NCI-H2227 (cell line): ENCODE measurements at regions not wholly inside any gene's neighbourhood (a gene's known extent, or its start where the extent isn't known, plus 50 kb on each side); places are given as distances from the start of the nearest gene placed in this dataset.
"Not testable (repeated sequence)": the region's sequence is repeated elsewhere in the genome, so short reads cannot be mapped to it uniquely, and the experiment has no call there.

Experiments
- DNase-seq: peaks from one replicate; lab custom pipeline; 2025; ENCODE audit not compliant: unreplicated experiment; lab: John Stamatoyannopoulos, UW

DNA sequence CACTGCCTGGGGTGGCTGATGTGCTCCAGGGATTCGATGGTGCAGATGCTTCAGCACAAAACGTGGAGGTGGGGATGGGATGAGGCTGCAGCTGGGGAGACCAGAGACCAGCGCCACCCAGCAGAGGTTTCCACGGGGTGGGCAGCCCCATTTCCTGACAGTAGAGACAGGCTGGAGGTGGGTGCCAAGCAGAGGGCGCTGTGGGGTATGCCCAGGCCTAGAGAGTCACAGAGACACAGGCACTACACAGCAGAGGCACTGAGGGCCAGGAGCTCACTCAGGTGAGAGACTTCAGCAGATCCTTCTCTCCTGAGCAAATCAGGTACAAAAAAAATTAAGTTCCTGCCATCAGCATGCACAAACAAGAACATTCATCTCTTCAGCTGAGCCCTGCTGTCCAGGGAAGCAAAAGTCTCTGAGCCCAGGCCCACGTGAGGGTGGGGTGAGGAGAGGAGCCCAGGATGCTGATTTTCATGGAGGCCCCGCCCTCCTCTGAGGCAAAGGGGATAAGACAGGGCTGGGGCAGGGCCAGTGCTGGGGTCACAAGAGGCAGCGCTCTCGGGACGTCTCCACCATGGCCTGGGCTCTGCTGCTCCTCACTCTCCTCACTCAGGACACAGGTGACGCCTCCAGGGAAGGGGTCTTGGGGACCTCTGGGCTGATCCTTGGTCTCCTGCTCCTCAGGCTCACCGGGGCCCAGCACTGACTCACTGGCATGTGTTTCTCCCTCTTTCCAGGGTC is 53.1 kb downstream of the GGTLC2 start:
- no peak for DNase-seq

DNA sequence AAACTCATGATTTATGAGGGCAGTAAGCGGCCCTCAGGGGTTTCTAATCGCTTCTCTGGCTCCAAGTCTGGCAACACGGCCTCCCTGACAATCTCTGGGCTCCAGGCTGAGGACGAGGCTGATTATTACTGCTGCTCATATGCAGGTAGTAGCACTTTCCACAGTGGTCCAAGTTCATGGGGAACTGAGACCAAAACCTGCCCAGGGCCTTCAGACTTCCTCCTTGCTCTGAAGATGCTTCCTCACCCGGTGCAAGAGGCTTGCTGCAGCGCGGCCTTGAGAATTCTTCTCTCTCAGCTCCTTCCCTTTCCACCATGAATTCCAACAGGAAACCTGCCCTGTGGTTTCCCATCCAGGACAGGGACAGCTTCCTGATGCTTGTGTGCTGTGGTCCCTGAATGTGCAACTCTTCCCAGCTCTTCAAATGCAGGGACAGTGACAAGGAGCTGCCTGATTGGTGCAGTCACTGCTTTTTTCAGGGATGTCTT is 53.9 kb downstream of the GGTLC2 start:
- DNase-seq = no peak

DNA sequence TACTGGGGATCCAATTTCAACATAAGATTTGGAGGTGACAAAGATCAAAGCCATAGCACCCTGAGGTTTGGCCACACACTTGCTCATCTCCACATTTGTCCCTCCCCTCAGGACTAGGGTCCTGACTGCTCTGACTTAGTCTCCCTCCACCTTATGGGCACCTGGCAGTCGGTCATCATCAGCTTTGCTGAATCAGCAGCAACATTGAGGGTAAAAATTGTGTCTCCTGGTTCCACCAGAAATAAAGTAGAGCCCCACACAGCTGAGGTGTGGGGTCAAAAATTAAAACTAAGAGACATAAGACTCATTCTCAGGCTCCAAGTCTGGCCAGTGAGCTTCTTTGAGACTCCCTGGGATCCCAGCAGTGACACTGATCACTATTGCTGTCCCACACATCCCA is 56.2 kb downstream of the GGTLC2 start:
- no peak for DNase-seq

DNA sequence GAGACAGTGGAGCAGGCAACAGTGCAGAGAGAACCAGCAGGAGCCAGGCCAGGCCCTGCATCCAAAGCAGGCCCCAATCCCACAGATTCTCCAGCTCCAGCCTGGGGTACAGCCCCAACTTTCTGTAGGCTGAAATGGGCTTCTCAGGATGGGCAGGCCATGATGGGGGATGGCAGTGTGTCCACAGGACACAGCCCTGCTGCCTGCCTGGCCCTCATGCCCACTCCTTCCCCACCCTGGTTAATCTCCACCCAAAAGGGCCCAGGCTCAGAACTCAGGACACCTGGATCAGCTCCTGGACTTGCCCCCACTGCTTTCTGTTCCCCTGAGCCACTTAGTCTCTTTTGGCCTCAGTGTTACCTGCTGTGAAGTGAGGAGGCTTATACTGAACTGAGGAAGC is 57.1 kb downstream of the GGTLC2 start:
- not testable (repeated sequence) for DNase-seq

DNA sequence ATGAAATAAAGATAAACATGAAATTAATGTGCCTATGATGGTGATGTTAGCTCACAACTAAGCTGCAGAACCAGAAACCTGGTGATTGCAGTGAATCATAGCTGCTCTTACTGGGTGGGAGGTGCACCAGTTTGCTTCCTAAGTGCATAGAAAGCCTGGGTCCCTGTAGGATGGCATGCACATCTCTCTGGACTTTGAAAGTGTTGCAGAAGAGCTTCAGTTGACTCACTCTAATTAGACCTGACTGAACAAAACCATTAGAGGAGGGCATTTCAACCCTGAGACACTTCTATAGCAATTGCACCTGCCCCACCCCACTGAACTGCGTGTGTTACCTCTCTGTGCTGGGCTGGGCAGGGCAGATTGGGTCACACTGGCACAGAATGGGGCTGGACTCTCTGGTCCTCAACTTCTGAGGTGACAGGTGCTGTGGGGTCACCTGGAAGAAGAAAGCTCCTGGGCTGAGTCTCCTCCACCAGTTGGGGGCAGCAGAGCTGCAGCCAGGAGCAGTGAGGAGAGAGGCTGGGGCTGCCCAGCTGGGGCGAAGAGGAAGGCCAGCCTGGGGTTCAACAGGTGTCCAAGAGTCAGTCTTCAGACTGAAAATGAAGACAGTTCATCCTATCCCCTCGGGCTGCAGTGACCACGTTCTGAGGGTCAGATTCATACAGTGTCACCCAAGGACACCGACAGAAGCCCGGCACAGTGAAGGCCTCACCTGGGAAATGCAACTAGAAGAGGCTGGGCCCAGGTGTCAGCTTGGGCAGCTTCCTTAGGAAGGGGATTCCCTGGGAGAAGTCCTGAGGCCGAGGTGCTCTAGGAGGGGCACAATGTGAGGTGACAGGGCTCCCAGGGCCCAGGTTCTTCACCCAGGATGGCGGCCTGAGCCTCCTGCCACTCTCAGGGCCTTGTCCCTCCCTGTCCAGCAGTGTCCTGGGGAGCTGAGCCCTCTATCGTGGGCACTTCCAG is 58.1 kb downstream of the GGTLC2 start:
- no peak for DNase-seq

DNA sequence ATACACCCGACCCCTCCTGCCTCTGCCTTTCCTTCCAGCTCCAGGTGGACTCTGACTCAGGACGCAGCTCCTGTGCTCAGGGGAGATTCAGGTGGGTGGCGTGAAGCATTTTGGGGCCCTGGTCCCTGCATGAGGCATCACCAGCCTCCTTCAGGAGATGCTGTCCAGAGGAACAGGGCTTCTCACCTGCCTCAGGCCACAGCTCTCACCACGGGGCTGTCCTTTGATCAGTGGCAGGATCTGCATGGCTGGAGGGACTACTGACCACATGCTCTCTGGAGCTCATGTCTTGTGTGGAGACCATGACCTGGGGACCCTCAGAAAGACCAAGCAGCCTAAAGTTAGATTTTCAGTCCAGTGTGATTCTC is 58.8 kb downstream of the GGTLC2 start:
- no peak for DNase-seq

DNA sequence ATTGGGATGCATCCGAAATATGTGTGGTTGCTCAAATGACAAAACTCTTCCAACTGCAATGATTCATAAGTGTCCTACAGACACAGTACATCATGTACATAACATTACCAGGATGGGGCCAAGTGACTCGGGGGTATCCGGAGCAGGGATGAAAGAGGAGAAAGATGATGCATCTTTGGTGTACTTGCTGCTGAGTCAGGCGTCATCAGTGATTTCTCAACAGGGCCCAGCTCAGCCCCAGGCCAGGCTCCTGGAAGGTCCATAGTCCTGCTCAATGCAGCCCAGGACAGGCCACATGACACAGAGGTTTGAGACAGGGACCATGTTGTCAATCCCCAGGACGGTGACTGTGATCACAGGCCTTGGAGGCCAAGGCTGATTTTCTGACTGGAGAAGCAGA is 59.3 kb downstream of the GGTLC2 start:
- no peak for DNase-seq

DNA sequence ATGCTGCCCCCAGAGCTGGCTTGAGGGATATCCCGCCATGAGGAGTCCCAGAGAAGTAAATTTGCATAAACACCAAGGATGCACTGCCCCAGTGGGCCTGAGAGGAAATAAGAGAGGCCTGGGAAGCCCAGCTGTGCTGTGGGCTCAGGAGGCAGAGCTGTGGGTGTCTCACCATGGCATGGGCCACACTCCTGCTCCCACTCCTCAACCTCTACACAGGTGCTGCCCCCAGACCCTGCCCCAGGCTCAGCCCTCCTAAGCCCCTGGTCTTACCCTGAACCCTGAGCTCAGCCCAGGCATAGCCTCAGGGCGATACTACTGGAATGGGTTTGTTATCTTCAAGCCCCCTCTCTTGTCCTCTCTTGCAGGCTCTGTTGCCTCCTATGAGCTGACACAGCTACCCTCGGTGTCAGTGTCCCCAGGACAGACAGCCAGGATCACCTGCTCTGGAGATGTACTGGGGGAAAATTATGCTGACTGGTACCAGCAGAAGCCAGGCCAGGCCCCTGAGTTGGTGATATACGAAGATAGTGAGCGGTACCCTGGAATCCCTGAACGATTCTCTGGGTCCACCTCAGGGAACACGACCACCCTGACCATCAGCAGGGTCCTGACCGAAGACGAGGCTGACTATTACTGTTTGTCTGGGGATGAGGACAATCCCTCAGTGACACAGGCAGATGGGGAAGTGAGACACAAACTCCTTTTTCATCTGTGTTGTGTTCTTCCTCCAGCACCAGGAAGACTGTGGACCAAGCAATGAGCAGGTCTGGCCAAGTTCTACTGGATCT is 59.9 kb downstream of the GGTLC2 start:
- no peak for DNase-seq

DNA sequence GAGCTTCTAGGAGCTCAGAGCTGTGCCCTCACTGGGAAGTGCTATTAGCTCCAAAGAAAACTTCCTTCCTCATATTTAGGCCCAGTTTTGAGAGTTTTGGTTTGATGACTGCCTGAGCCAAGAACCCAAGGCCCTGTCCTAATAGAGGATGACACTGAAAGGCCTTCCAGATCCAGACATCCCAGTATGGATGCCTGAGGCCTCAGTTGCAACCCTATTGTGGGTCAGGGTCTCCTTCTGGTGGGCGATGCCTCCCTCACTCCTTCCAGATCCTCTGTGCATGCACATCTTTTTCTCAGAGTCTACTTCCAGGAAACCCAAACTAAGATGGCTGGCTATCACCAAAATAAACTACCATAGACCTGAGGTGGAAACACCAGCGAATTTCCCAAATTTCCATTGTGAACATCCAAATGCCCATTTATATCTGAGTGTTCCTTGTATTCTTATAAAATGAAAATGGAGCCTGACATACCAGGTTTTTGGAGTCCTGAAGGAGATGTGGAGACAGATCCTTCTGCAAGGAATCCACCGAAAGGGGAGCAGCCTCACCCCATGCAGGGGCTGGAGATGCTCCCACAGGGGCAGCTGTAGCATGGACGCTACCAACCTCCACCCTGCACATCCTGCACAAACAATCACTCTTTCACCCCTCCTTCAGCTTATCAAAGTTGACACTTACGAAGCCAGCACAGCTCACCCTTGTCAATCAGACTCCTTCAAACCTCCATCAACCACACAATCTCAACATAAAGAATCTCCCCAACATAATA is 61.1 kb downstream of the GGTLC2 start:
- DNase-seq = no peak

DNA sequence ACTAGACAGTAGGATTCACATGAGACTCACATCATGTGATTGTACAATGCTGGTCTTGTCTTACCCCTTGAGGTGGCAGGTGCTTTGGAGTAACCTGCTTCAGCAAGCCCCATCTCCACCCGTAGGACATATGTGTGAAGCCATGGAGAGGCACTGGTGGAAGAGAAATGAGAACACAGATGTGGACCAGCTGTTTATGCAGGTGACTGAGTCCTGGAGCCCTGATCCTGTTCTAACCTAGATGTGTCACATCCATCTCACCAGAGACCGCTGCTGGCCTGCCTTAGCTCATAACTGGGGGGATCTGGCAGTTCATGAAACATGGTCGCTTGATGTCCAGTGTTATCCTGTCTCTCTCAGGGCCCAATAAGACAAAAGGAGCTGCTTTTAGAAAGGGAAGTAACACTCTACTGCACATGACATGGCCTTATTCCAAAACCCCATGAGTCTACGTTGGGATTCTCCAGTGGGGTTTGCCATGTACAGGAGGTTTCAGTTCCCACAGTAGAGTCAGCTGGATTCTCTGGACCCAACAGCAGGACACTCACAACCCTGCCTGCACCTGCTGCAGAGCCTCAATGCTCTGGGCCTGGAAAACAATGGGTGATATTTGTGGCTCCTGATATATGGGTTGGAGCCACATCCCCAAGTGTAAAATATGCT is 62.0 kb downstream of the GGTLC2 start:
- DNase-seq = no peak

DNA sequence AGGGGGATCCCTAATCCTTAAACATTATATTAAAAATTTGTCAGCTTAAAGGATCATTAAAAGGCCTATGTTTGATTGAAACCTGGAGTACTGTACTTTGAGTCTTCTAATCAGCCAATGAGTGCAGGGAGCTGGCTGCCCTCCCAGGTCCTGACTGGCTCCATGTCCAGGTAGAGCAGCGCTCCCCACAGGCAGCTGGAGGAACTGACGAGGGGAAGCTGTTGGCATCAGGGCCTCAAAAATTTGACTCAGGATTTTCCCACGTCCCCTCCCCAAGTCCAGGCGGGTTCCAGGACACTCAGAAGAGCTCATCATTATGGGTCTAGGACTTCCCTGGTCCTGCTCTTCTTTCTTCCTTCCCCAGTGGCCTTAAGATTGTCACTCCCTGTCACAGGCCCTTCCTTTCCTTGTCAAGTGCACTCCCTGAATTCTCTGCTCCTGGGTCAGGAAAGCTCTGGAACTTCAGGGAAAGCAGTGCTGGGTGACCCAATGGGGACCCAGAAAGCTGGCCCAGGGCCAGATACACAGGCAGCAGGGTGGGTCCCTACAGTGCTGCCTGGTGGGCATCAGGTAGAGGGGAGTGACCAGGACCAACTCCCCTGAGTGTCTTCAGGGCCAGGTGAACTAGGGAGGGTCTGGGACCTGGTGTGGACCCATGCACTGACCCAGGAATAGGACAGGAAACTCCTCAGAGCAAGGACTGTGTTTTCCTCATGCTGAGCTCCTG is 65.5 kb downstream of the GGTLC2 start:
- no peak for DNase-seq

DNA sequence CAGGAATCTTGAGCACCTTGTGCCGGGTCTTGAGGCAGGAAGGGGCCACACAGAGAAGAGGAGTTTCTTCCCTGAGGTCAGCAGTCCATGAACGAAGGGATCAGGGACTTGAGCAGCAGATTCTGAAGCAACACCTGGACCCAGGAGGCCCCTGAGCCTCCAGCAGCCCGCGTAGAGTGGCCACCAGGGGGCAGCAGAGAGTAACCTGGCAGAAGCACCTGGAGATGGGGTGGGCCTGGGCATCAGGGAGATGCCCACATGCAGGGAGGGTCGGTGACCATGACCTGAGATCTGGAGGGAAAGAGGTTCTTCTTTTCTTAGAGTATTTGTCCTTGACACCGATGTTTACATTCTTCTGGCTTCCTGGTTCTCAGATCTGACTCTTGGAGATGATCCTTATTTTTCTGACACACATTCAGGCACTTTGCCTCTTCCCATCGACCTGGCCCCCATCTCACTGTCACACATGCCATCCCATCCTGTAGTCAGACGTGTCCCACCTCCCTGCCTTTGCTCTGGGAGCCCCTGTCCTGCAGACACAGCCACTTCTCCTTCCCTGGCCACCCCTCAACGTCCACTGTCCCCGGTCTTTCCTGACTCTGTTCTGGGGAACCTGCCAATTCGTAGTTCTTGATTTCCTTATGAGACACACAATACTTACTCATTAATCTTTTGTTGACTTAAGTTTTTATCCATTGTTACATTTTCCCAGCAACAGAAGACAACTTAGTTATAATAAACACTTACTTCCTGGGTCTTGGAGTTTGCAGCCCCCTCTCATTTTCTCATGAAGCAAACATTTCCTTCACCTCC is 66.5 kb downstream of the GGTLC2 start:
- peak; percentile 16 for DNase-seq

DNA sequence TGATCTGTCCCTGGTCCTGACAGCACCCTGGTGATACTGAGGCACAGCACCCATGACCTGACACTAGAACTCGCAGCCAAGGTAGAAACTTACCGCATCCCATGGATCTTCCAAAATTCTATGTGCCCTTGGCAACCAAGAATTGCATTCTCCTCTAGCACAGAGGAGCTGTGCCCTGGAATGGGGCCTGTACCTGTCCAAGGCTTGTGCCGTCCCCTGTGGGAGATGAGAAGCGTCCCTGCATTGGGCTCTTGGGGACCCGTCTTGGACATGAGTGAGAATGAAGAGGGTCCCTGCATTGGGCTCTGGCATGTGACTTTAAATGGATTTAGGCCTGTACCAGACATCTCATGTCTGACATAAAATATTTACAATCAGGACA is 67.1 kb downstream of the GGTLC2 start:
- DNase-seq = no peak

DNA sequence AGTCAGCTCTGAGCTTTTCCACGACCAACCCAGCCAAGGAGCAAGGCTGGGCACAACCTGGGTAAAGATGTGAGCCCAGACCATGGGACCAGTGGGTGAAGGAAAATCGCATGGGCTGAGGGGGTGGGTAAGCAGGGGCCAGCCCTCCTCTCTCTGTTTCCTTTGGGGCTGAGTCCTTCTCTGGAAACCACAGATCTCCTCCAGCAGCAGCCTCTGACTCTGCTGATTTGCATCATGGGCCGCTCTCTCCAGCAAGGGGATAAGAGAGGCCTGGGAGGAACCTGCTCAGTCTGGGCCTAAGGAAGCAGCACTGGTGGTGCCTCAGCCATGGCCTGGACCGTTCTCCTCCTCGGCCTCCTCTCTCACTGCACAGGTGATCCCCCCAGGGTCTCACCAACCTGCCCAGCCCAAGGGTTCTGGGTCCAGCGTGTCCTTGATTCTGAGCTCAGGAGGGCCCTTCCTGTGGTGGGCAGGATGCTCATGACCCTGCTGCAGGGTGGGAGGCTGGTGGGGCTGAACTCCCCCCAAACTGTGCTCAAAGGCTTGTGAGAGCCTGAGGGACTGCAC is 67.8 kb downstream of the GGTLC2 start:
- DNase-seq = no peak

DNA sequence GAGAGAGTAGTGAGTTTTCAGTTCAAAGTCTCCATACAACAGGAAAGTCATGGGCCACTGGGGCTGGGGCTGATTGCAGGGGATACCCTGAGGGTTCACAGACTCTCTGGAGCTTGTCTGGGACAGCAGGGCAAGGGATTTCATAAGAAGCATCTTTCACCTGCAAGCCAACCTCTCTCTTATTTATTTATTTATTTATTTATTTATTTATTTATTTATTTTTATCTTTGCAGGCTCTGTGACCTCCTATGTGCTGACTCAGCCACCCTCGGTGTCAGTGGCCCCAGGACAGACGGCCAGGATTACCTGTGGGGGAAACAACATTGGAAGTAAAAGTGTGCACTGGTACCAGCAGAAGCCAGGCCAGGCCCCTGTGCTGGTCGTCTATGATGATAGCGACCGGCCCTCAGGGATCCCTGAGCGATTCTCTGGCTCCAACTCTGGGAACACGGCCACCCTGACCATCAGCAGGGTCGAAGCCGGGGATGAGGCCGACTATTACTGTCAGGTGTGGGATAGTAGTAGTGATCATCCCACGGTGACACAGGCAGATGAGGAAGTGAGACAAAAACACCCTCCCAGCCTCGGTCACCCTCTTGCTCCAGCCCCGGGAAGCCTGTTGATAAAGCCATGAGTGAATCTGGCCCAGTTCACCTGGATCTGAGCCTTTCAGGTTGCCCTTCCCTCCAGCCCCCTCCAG is 68.4 kb downstream of the GGTLC2 start:
- DNase-seq = no peak

DNA sequence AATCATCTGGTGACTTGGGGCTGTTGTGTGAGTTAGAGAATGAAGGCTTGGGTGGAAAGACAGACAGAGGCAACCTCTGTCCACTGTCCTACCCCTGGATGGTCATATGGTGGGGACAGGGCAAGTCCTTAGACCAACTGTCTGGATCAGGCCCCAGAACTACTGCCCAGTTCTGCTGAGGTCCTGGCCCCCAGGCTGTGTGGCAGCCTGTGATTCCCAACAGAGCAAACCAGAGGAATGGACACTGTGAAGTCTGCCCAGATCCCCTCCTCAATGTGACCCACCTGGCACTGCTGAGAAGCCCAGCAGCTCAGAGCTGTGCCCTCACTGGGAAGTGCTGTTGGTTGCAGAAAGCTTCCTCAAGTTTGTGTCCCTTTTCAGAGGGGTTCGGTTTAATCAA is 69.0 kb downstream of the GGTLC2 start:
- DNase-seq = no peak

DNA sequence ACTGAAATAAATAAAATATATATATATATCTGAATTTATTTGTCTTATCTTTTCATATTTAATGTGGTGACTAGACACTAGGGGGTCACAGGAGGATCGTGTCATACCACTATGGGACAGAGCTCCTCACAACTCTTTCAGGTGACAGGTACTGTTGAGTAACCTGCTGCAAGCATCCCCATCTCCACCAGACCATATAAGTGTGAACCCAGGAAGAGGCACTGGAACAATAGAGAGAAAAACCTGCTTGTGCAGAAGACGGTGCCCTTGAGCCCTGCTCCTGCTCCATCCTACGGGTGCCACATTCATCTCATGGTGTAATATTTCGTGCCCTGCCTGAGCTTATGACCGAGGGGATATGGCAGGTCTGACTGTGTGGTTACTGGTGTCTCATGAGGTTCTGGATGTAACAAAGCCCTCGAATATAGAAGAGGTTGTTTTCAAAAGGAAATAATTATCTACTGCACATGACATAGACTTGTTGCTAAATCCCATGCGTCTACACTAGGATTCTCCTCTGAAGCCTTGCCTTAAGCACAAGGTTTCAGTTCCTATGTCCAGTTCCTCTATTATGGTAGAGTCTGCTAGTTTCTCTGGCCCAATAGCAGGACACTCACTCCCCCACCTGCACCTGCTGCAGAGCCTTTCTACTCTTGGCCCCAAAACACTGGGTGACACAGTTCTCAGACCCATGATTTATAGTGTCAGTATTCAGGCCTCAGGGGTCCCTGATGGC is 70.4 kb downstream of the GGTLC2 start:
- no peak for DNase-seq
